ENCODE measurements at regions not wholly inside any gene's neighbourhood (a gene's known extent, or its start where the extent isn't known, plus 50 kb on each side); places are given as distances from the start of the nearest gene placed in this dataset.

- DNase-seq: no peak
Measured at GRCh38 chr7:32140210-32140939, 70.2 kb upstream of the PDE1C start.

- no peak for DNase-seq
Measured at GRCh38 chr7:32137059-32137458, 66.9 kb upstream of the PDE1C start.

GRCh38 chr7:32131091-32131490 is 60.9 kb upstream of the PDE1C start:
- no peak for DNase-seq

- DNase-seq: no peak
Measured at GRCh38 chr7:32126843-32127242, 56.6 kb upstream of the PDE1C start.
